HG02798 (cell line): ENCODE measurements at regions not wholly inside any gene's neighbourhood (a gene's known extent, or its start where the extent isn't known, plus 50 kb on each side); places are given as distances from the start of the nearest gene placed in this dataset.
"Not testable (repeated sequence)": the region's sequence is repeated elsewhere in the genome, so short reads cannot be mapped to it uniquely, and the experiment has no call there.

Source experiments
- ATAC-seq: cut with Tn5 transposase; IDR thresholded peaks from one replicate; pipeline ENCODE4 v1.9.1; 2021; ENCODE audit warnings: mild to moderate bottlenecking; ENCODE audit not compliant: unreplicated experiment, poor library complexity

DNA sequence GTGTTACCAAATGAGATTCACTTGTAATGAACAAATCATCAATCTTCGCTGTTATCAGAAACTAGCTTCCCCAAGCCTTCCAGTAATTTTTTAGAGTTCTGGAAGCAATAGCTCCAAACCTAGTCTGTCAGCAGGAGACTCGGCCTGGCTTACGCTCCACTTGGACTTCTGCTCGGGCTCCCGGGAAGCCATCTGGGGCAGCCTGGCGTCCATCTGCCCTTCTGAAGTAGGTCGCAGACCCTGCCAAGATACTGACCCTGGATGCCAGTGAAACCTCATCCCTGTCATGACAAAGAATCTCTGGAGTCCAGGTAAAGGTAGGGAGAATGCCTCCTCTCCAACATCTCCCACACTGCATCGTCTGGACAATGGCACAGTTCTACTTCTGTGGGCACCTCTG is 493.8 kb upstream of the ZFP42 start:
- no peak for ATAC-seq

DNA sequence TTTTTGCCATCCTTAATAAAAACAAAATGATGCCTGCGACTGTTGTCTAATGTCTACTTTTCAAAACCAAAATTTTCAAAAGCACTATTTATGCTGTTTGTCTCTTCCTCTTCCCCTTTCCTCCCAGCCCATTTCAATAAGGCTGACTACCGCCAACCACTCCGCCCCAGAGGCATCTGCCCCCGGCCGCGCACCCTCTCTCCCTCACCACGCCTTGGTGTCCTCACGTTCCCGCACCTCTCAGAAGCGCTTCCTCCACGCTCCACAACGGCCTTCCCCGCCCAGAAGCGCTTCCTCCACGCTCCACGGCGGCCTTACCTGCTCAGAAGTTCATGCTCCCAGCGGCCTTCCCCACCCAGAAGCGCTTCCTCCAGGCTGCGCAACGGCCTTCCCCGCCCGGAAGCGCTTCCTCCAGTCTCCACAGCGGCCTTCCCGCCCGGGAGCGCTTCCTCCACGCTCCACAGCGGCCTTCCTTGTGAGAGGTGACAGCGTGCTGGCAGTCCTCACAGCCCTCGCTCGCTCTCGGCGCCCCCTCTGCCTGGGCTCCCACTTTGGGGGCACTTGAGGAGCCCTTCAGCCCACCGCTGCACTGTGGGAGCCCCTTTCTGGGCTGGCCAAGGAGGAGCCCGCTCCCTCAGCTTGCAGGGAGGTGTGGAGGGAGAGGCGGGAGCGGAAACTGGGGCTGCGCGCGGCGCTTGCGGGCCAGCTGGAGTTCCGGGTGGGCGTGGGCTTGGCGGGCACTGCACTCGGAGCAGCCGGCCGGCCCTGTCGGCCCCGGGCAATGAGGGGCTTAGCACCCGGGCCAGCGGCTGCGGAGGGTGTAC is 490.4 kb upstream of the ZFP42 start:
- ATAC-seq, result no peak

DNA sequence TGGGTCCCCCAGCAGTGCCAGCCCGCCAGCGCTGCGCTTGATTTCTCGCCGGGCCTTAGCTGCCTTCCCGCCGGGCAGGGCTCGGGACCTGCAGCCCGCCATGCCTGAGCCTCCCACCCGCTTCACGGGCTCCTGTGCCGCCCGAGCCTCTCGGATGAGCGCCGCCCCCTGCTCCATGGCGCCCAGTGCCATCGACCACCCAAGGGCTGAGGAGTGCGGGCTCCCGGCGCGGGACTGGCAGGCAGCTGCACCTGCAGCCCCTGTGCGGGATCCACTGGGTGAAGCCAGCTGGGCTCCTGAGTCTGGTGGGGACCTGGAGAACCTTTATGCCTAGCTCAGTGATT is 489.8 kb upstream of the ZFP42 start:
- not testable (repeated sequence) for ATAC-seq

DNA sequence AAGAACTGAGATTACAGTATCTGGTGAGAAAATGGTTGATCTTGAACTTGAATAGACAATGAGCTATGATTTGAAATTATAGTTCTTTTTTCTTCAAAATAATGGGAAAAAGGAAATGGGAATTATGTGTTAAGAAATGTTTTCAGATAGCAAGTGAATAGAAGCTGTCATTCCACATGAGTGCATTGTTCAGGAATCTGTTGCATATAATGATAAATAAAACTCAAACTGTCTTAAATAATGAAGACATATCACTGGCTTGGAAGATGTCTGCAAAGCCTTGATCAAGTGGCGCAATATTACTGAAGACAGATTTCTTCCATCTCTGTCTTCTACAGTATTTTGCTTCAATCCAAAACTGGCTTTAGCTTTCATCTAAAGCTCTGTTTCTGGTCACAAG is 479.3 kb upstream of the ZFP42 start:
- no peak for ATAC-seq

DNA sequence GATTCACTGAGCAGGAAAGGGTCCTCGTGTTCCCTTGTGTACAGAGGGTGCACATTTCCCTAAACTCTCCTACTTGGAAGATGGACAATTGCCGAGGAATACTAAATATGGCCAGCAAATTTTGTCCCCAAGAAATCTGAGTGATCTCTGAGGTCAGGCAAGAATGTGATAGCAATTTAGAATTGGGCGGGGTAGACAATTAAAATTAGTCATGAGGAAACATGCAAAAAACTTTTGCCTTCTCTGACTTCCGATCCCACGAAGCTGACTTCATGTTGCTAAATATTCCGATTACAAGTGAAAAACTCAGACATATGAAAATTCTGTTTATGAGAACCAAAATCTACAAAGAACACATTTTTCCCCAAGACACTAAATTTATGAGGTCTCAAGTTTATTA is 453.9 kb upstream of the ZFP42 start:
- ATAC-seq, result no peak

DNA sequence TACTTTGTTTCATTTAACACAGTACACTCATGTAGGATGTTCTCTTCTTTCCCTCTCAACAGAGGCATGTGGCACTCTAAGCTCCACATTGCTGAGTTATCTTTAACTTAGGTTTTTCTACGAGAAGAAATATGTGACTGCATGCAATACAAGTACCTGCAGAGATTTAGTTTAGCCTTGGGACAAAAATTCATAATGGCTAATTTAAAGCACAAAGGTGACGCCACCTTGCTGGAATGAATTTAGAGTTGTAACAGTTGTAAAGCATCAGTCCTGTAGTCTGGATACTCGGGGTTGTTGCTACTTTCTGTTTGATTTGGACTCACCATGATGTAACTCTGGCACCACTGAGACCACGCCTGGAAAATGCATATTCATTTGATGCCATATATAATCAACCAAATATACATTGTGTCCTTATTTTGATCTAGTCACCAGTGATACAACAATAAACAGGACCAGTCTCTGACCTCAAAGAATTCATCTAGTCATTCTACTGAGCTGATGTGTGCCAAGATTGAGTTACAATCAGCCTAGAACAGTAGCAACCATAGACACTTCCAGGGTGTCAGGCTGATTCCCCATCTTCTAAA is 451.0 kb upstream of the ZFP42 start:
- no peak for ATAC-seq

DNA sequence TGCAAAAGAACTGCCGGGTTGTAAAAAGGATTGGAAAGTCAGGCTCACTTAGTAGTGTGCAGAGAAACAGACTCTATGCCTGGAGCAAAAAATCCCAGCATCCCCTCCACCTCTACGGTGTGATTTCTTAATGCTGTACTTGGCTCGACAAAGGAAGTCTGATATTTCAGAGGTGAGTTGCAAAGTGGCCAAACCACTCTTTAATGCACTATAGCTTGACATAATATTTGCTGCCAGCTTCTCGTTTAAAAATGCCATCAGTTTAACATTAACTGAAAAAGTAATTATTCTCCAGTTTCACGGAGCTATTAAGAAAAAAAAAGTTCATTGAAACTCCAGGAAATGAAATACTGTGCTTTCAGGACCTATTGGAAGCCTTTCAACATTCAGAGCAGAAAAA is 448.3 kb upstream of the ZFP42 start:
- ATAC-seq, result no peak

DNA sequence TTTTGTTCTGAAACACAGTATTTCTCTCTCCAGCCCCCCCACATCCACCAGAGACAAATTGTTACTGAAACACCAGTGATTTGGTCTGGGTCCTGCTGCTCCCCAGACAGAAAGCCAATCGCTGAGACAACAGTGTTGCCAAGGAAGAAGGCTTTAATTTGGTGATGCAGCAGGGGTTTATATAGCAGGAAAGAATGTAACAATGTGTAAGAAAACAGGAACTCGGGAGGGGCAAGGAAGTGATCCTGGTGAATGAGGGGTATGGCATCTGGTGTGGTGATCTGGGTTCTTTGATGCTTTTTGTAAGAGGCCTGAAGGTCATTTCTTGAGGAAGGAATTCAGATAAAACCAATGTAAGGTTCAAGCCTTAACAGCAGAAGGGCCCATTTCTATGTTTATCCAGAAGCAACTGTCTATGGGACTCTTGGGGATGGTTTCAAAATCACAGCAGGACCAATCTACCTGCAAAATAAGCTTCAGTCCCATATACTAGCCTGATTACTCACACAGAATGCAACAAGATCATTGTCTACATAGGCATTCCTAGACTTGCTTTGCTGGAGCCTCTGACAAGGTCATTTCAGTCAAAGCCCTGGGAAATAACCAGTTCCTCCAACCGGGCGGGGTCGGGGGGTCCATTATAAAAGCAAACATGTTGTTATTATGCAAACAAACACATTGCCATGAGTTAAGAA is 445.2 kb upstream of the ZFP42 start:
- ATAC-seq, result no peak

DNA sequence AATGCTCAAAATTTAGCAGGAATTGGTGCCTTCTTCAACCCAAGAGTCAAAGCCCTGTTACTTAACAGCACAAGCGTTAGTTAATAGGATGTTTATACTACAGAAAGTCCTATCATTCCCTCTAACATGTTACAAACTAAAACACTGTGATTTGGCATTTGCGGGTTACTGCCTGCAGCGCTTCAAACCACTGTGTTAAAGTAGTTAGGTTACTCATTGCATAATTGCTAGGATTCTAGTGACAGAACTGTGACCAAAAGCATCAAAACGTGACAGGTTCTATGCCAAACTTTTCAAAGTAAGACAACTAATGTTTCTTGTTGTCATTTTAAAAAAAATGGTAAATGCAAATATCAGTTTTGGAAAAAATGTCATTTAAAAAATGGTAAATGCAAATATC is 442.8 kb upstream of the ZFP42 start:
- ATAC-seq, result no peak

DNA sequence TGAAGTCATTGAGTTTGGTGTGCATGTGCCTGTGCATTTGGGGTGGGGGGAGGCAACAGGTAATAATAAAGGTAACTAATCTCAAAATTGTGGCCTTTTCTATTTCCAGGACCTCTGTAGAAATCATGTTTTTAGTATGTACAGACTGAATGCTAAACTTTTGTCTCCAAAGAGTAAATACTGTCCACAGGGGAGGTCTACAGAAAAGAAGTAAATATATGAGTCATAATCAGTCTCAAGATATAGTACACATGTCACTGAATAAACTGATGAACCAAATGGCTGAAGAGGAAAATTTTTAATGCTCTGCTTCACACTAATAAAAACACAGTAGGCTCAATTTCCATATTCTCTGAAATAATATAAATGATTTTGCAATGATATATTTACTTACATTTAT is 440.4 kb upstream of the ZFP42 start:
- ATAC-seq, result no peak

DNA sequence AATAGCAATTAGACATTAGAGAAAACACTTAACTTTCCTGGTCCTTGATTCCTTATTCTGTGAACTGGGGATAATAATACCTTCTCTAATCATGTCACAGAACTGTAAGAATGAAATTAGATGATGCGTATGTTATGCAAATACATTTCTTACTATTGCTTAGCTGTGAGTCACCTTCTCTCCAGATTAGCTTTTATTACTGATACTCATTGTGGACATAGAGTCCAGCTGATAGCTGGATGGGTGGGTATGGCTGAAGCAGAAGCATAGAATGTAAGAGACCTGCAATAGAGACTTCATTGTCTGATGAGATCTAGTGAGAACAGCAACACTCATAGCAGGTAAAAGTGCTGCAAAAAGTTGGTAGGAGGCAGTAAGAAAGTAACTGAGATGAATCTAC is 437.2 kb upstream of the ZFP42 start:
- ATAC-seq, result no peak

DNA sequence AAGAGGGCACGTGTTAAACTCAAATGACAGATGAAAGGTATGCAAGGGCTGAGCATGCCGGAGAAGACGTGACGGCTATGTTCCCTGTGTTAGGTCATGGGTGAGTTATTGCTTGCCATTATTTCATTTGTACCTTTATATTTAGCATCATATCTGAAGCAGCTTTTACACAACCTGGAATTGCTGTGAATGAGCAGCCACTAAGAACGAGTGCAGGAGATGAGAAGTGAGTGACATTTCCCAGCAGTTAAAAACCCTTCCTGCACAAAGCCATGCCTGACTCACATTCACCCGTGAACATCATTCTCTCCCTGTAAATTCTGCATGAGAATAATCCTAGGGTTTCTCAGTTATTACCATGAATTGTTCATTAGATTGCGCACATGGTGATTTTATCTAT is 433.2 kb upstream of the ZFP42 start:
- no peak for ATAC-seq

DNA sequence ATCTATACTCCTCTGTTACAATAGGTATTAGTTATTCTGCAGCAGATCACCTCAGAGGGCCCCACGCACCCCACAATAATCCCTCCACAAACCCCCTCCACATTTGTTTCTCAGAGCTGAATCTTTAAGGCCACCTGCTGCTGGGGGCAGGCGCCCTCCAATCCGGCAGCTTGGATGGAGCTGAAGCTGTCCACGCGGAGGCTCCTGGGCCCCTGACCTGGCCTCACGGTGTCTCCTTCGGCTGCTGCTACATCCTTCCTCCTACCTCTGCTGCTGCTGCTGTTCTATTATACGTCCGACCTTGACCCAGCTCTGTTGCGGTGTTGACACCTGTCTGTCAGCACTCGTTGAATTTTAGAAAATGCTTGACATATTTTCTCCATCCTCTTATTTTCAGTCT is 430.2 kb upstream of the ZFP42 start:
- no peak for ATAC-seq

DNA sequence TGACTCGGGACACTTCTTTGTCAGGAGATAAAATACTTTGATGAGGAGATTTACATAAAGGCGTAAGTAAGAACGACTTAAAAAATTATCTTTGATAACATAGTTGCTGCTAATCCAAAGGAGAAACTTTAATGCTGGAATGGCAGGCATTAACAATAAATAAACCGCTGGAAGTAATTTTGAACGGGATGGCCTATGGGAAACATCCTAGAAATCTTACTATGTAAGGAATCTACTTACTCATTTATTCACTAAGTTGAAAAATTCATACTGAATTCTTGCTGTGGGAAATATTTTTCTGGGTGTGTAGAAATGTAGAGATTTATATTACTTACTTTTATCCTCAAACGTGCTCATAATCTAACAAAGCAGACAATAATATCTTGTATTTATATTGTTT is 425.7 kb upstream of the ZFP42 start:
- no peak for ATAC-seq

DNA sequence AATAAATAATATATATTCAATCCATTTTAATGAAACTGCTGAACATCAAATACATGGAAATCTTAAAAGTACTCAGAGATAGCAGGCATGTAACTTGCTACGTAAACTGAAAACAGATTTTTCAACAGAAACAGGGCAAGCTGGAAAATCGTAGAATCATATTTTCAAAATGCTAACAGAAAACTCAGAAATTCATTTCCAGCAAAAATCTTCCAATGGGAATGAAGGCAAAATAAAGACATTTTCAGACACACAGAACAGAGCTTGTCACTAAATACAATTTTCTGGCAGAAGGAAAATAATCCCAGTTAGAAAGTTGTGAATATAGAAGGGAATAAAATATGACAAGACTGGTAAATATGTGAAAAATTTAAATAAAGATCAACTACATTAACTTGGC is 419.9 kb upstream of the ZFP42 start:
- ATAC-seq, result no peak

DNA sequence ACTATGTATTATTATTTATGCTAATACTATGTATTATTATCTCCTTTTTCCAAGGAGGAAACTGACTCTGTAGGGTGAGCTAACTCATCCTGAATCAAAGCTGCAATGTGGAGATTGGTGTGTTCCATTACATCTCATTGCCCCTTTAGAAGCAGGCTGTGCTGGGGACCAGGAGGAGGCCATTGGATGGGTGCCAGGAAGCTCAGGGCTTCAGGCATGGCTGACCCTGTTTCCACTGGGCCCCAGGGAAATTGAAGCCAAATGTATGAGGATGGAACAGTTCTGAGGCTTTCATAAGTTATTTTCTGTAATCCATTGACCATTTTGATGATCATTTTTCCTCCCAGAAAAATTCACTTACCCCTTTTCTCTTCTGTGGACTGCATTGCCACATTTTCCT is 418.8 kb upstream of the ZFP42 start:
- ATAC-seq, result no peak

DNA sequence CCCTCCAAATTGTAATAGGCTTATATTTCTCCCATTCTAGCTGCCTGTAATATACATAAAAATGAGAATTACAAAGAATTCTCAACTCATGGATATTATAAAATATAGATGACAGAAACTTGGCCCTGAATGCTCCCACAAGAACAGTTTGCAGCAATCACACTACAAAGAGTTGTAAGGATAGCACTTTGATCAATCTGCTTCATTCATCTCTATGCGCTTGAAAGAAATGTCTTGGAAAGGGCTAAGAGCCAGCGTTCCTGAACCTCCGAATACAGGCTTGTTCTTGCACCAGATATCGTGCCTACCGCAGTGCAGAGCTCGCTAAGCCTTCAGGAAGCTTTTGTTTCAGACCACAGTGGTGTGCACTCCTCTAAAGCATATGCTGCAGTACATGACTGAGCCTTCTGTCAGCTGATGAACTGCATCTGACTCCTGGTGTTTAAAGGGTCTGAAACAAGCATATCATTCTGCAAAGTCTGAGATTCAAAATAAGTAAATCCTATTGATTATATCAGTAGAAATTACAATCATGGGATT is 417.6 kb upstream of the ZFP42 start:
- no peak for ATAC-seq

DNA sequence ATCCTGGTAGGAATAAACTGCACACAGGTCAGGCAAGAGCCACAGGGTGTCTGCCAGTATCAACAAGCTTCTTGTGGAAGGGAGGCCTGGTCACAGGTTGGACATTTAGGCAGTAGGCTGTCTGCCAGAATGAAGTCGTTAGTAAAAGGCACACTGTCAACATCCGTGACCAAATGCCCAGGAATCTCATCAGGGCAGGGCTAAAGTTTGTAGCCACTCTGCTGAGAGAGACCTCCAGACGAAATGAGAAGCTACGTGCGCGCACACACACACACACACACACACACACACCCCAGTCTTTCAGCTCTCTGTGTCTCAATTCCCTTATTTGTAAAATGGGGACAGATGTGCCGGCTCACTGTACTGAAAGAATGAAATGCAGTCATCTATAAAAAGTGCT is 408.7 kb upstream of the ZFP42 start:
- no peak for ATAC-seq

DNA sequence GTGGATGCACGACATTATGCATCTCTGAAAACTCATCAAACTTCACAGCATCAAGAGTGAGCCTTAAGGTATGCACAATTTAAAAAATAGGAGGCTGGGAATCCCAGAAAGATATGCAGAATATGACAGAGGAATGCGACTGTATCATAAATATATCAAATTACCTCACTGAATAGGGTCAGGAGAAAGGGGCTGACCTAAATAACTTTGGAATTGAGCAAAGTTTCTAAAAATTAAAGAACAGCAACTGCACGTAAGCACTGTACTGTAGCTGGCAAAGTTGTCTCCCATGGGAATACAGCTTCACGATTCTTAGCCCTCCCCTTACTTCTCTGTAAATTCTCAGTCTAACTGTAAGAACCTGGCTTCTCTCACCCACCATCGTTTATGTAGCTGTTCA is 397.4 kb upstream of the ZFP42 start:
- ATAC-seq, result no peak

DNA sequence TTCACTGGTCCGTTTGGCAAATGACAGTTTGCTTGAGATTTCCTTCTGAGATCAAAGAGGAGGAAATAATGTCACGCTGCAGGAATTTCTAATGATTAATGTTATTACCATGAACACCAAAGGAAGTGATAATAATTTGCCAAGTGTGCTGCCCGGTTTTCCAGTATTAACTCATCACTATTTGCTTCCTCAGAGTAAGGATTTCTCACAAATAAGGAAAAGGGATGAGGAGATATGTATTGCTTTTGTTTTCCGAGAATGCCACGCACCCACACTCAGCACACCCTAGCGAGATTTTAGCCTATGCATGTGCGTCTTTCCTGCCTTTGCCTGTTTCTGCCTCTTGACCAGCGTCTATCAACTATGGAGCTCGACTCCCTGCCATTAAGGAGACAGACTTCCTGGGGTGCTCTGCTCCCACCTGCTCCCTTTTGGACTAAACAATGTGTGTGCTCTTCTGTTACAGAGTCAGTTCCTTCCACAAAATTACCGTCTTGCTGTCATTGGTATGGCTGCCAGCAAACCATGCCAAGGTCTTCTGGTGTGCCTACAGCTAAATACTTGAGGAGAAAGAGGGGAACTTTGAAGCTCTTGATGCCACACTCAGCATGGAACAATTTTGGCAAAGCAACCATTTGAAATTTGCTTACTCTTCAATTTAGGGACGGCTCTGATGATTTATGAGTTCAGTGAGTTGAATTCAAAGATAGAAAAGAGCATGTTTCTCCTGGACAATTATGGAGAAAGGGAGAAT is 393.1 kb upstream of the ZFP42 start:
- ATAC-seq, result no peak
